NOMO-1 treated with dmso at 0.1 percent for 144 hours (cell line): ENCODE measurements at regions not wholly inside any gene's neighbourhood (a gene's known extent, or its start where the extent isn't known, plus 50 kb on each side); places are given as distances from the start of the nearest gene placed in this dataset.

Experiments used
- DNase-seq: peaks from one replicate; lab custom pipeline; 2025; ENCODE audit not compliant: unreplicated experiment; lab: John Stamatoyannopoulos, UW

DNA sequence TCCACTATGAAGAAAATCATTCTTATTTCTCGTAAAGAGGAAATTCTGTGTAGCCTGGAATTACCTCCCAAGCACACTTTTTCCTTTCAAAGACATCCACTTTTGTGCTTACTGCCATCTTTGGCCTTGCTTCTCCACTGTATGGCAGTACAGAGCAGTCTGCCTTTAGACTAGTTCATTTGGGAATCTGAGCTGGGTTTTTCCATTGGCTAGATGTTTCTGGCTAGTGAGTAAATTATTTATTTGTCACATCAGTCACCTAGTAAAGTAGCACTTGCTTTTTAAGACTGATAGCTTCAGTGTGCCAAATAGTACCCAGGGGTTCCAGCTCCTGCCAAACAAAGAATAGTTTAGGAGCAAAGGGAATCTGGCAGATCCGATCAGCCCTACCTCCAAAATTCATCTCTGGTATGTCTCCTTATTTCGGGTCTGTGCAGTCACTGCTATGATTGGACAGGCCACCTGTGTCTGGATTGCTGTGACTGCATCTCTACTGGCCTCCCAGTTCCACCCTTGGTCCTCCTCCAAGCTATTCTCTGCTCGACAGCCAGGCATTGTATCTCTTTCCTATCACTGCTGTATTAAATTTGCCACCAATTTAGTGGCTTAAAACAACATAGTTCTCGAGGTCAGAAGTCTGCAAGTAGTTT is 97.6 kb downstream of the NUDT12 start:
- DNase-seq, result no peak

DNA sequence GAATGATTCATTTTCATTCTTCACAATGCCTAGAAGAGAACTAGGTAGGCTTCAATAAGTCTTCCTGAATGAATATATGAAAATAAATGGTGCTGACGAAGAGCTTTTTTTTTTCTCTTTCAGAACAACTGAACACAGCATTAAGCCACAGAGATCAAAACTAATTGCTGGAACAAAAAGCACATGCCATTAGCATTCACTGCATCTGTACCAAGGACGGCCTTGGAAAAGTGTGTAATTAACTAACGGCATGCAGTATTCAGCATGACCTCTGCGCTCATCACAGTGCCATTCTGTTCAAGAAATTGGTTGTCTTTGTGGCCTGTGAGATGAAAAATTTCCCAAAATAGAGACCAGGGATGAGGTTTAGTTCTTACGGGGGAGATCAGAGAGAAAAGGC is 99.3 kb downstream of the NUDT12 start:
- DNase-seq, result no peak

DNA sequence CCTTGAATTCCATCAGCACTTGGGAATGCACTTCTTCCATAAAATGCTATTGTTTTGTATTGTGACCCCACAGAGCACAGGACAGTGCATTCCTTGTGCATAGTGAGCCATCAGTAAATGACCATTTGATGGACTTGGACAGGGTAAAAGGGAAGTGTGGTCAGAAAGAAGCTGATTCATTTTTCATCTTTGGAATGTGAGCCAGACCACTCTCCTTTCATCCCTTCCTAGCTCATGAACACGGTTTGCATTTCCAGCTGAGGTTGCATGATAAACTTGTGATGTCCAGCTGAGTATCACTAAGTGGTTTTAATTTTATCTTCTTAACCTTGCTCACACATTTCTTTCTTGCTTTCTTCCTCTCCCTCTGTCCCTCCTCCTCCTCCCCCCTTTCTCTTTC is 101.3 kb downstream of the NUDT12 start:
- DNase-seq, result no peak

DNA sequence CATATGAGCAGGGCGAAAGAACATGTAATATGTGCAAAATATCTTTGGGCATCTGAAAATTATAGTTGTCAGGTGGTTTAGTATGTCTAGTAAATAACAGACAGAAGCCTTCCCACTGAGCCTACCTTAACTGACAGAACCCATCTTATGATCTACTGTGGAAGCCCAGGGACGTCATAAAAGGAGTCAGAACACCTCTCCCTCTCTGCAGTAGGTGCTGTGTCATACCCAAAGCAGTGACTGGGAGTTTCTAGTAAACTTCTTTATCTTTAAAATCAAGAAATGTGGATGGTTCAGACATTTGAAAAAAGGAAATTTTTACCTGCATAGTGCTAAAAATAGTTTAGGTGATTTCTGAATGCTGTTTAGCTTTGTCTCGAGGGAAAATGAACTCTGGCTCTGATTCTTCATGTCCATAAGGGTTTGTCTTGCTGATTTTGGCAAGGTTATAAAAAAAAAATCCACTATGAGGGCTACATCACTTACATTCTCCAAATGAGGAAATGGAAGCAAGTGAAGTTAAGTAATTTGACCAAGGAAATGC is 104.0 kb downstream of the NUDT12 start:
- no peak for DNase-seq

DNA sequence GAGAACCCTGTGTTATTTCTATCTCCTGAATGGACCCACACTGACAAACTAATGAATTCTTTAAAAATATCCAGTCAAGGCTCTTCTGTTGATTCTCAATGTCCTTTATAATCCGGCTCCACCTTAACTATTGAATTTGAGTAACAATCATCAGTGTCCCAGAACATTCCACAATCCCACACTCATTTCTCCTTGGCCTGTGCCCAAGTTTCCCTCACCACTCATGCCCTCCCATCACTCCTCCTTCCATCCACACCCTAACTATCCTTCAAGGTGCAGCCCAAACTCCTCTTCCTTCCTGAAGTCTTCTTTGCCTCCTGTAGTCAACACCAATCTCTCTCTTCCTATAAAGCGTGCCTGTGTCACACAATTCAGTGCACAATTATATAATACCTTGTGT is 106.1 kb downstream of the NUDT12 start:
- no peak for DNase-seq

DNA sequence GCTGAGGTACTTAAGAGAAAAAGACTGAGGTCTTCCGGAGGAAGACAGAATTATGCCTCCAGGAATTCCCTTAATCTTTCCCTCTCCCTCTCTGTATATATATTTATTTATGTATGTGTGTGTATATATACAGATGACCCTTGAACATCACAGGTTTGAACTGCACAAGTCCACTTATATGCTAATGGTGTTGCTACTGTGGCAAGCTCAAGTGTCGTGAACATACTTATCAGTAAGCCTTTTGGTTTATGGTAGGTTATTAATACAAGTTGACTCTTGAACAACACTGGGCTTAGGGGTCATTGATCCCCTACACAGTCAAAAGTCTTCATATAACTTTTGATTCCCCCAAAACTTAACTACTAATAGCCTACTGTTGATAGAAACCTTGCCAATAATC is 106.8 kb downstream of the NUDT12 start:
- no peak for DNase-seq

DNA sequence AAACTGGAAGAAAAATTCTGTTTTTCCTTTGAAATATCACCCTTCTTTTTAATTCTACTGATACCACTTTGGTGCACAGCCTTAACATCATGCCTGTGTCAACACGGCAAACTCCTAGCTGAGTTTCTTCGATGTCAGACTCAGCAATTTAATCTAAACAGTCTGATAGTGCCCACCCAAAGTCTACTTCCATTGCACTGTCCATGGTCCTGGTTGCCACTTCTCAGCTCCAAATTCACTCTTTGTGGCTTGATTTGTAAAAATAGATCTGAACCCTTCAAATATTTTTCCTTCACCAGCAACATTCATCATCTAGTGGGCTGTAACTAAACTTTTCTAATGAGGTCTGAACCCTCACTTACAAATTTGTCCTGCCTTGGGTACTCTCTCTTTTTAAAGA is 107.8 kb downstream of the NUDT12 start:
- no peak for DNase-seq

DNA sequence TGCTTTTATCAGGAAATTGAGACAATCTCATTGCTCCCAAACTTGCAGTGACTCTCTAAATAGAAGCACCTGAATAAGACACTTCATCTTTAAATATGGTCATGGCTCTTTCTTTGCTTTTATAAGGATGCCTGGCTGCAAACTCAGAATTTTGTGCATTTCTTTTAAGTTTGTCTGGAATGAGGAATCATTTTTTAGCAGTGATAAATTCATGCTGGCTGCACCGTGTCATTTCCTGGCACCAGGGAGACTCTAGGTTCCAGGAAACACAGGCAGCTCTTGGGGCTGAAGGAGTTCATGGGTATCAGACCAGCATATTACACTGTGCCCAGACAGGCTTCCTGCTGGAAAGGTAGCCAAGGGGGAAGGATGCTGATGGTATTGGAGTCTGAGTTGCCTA is 109.9 kb downstream of the NUDT12 start:
- DNase-seq, result no peak

DNA sequence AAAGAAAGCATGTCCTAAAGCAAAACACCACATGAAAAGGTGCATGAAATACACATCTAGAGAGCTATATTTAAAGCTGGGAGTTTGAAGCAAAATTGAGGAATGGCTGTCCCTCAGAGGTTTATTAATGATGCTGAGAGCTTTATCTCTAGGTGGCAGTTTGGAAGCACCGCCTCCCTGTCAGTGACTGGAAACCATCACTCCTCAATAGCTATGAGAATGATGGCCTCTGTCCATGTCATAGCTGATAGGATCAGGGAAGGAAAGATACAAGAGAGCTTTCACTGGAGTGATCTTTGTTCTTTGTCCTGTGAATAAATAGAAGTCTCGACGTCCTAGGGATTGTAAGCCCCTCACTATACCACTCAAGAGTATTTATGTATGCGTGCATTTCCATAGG is 110.5 kb downstream of the NUDT12 start:
- no peak for DNase-seq

DNA sequence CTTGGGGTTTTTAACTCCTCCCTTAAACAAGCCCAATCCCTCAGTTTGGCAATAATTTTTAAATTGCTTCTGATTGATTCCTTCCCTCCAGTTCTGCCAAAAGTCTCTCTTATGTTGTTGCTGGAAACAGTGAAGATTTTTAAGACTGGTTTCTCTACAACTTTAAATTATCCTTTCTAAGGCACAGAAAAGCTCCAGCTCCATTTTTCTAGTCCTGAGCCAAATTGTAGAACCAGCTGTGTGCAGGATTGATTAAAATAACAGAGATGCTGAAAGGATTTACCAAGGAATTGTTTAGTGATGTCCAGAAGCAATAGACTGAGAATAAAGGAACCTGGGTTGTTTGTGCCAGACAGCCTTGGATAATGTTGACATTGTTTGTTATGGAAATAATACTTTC is 111.3 kb downstream of the NUDT12 start:
- DNase-seq, result no peak

DNA sequence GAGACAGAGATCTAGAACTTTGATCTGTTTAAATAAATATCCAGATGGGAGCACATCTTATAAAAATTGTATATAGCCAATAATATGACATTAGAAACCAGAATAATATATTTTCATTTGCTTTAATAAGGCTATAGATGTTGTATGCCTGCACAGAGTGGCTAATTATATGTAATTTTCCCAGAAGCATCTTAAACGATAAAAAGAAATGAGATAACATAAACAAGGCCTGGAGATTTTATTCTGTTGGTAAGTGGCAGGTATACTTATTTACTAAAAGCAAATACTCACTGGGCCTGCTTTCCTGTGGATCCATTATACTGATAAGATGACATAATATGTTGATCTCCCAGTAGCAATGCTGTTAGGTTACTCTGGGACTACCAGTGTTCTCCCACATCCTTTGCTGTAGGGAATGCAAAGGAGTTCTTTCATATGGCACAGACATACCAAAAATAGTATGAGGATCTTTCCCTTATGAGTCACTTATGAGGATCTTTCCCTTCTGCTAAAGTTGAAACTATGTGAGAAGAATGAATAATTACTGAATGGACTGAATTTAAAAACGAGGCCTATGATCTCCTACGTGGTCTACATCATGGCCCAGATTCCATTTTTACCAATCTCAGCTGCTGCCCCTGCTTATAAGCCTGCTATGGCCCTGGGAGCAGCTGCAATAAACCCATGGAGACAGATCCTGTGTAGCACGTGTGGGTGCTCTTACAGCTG is 112.1 kb downstream of the NUDT12 start:
- DNase-seq, result no peak

DNA sequence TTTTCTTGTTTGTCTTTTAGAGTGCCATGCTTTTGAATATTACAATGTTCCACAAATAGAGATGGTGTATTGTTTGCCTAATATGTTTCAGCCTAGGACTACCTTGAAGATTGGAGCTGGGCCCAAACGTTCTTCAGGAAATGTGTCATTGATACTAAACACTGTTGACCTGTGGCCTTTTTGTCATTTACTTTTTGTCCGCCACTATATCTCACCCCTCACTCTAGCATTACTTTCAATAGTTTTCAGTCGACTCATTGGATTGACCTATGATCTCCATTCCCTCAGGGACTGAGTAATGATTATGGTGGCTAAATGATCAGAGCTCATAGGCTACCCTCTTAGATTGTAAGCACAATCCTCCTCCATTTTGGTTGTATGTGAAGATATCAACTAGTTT is 115.8 kb downstream of the NUDT12 start:
- no peak for DNase-seq

DNA sequence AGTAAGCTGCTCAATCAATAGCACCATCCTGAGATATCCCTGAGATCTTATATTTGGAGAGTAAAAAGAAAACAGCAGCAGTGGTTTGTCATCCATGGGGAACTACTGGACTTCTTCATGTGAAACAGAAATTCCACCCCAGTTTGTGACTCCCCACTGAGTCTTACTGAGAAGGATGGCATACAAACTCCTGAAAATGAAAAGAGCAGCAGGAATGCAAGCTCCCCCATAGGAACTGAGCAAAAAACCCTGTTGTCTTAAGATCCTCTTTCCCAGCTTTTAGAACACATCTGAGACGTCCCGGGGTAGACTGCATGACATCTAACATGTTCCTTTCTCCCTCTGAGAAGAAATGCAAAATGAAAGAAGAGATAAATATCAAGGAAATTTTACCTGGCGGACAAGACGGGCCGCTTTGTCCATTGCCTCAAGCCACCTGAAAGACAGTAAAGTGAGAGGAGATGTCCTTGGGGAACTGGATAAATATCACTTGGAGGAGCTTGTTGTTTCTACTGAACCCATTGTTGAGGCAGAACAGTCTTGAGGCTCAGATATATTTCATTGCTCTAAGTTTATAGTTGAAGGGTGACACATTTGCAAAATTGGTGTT is 117.1 kb downstream of the NUDT12 start:
- no peak for DNase-seq

DNA sequence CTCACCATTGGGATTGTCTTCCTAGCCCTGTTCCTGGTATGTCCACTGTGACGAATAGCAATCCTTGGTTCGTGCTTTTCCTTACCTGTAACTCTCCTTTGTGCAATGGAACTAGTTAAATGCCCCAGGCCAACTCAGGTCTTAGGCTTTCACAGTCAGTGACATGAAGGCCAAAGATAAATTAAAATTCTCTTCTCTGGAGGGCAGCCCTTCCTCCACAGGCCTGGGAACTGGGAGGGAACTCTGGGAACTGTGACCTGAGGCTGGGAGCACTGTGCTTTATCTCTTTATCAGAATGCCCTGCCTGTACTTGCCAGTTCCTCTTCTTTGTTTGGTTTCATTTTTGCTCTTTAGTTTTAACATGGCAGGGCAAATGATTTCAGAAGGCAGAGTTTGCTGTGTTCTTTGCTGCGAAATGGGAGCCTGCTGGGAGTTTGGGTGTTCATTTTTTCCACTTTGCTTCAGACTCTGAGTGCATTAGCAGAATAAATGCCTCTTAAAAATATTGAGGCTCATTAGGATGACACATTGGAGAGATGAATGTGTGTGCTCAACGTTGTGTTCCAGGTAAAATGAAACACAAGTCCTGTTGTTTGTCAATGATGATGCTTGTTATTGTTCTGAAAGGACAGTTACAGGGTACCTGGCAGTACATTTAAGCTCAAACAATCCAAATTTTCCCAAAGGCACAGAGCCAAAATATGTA is 118.1 kb downstream of the NUDT12 start:
- DNase-seq, result no peak

DNA sequence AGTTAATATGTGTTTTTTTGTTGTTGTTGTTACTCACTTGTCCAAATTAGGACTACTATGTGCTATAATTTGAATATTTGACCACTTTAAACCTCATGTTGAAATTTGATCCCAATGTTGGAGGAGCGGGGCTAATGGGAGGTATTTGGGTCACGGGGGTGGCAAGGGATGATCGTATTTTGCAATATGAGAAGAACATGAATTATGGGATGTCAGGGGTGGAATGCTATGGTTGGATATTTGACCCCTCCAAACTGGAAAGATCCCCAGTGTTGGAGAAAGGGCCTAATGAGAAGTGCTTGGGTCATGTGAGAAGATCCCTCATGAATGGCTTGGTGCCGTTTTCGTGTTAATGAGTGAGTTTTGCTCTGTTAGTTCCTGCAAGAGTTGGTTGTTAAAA is 119.8 kb downstream of the NUDT12 start:
- DNase-seq, result no peak

DNA sequence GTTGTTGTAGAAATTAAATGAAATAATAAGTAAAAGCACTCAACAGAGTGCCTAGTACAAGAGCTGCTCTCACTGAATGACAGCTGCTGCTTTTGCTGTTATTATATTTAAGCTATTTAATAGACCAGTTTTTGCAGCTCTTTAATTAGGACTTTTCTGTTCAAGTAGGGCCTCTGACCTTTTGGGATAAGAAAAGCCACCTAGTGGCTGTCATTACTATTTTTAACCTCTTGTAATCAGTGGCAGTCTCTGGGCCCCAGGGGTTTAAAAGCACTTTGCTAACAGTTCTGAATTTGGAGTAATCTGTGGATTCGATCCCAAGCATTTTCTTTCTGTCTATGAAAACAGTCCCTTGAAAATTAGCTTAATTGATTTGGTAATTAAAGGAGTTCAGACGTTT is 121.1 kb downstream of the NUDT12 start:
- DNase-seq, result no peak

DNA sequence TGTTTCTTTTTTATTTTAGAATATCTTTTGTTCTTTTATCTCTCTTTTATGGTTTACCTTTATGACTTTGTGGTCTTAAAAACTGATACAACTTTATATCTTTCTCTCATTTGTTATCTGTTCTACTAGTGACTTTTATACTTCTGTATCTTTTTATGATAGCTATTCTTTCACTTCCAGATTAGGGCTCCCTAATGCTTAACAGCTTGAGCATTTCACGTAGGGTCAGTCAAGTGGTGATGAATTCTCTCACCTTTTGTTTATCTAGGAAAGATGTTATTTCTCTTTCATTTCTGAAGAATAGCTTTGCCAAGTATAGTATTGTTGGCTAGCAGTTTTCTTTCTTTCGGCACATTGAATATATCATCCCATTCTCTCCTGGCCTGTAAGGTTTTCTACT is 123.6 kb downstream of the NUDT12 start:
- DNase-seq, result no peak

DNA sequence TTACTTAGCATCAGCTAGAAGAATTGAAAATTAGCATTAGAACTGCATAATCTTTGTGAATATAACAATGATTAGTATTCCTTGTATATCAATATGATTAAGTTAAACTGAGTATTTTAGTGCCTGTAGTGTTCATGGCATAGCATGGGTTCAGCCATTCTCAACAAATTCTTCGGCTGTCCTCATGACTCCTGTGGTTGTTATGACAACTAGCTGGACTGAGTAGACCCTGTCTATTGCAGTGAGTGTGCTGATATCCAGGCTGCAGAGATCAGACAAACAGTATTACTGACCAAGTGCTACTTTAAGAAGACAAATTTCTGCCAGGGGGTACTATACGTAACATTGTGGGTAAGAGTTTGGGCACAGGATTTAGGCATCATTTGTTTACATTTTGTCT is 125.9 kb downstream of the NUDT12 start:
- no peak for DNase-seq

DNA sequence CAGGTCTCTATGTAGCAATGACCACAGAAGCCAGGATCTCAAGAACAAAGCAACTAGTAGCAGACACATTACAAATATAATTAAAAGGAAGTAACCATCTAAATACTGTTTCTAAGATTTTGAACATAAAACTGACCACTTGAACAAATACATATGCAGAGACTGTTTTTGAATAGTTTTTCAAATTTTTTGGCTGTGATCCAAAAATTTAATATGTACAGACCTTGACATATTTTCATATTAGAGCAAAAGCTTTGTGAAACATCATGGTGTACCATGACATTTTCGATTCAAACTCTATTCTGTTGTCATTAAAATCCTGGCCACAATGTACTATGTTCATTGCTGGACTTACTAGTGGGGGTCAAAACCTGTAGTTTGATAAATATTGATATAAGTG is 126.5 kb downstream of the NUDT12 start:
- DNase-seq, result no peak

DNA sequence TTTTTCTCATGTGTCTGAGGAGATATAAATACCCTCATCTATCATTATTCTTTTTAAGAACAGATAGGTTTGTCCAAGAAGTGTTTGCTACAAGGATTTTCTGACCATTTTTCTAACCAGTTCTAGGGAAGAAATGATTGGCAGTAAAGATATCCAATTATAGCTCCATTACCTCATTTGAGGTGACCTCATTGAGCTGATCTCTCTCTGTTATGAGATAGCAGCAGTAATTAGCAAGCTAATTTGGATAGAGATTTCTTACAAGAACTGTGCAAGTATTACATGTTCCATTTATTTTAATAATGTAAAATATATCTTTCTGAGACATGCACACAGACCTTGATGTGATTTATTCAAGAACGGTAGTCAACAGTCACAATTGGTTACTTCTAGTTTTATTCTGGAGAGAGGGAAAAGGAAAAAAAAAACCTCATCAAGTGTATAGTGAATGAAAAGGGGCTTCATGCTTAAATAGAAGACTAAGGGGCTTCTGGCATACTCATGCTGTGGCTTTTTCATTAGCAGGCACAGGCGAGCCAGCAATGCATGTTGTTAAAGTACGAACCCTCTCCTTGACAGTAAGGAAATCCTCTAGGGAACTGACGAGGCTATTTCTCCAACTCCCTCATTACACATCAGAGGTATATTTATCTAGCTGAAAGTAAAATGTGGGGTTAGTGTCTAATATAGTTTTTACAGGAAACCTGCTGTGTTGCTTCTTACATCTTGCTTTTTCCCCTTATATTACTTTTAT is 127.3 kb downstream of the NUDT12 start:
- DNase-seq, result no peak

DNA sequence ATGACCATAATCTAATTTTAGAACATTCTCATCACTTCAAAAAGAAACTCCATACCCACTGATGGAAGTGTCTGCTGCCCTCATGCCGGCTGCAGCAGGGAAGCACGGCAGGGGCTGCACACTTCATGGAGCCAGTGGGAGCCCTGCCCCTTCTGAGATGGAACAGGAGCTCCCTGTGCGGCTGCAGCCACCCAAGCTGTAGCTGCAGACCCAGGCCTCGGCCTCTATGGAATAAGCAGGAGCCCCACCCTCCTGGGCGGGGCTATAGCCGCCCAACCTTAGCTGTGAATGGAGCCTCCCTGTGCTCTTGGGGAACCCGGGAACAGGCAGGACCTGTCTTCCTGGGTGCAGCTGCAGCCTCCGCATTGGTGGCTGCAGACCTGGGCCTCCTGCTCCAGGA is 128.5 kb downstream of the NUDT12 start:
- DNase-seq, result no peak
